HCT116 (cell line): ENCODE measurements at regions not wholly inside any gene's neighbourhood (a gene's known extent, or its start where the extent isn't known, plus 50 kb on each side); places are given as distances from the start of the nearest gene placed in this dataset.

Experiments used
- ATAC-seq: fragments of 200-7000 bp; cut with Tn5 transposase; 2 replicates; pipeline ENCODE4 v1.9.1; 2020; ENCODE audit warnings: mild to moderate bottlenecking, moderate library complexity
- BruUV-seq: library from RNA; stranded (reverse); fragments of 400-500 nt; replicated peaks from 2 replicates; lab custom pipeline; 2021; lab: Mats Ljungman, UMichigan
- CTCF ChIA-PET: fragments of 300-600 bp; sonication (Branson Sonifier 250); formaldehyde crosslinking; loops from one replicate; lab custom pipeline; 2021; ENCODE audit warnings: antibody characterized with exemption; lab: Charles Lee
- POLR2A ChIA-PET: fragments of 300-600, 350-600 bp; sonication (Branson Sonifier 250); formaldehyde crosslinking; loops from one replicate; lab custom pipeline; 2021; ENCODE audit warnings: antibody characterized with exemption; lab: Charles Lee
- RAD21 ChIA-PET, 2 experiments: fragments of 300-600 bp; sonication (Branson Sonifier 250); formaldehyde crosslinking; loops; one replicate each; lab custom pipeline; 2023; ENCODE audit warnings: low total read pairs in 2 of 2; ENCODE audit not compliant: uncharacterized antibody in 2 of 2, unreplicated experiment in 2 of 2, low non-redundant PET in 1 of 2; lab: Charles Lee
- DNase-seq: peaks from one replicate; pipeline ENCODE4 v3.0.0-alpha.2; 2010; ENCODE audit warnings: low read depth, low spot score
- H2AFZ ChIP-seq: fragments of 200-600 bp; shearing (Covaris generic), sonication (generic); 2 replicates; pipeline ENCODE4 v1.6.1; 2017; ENCODE audit warnings: low read depth, mixed run types, mixed read lengths, antibody characterized with exemption, low read length; ENCODE audit not compliant: poor library complexity, severe bottlenecking
- H3K27ac ChIP-seq: 2 replicates; pipeline ENCODE4 v1.5.1; 2012; ENCODE audit warnings: low read depth, low read length
- H3K27me3 ChIP-seq: fragments of 200-600 bp; sonication (generic); 2 replicates; pipeline ENCODE4 v1.6.1; 2016; ENCODE audit warnings: mixed run types, low read length, mixed read lengths; ENCODE audit not compliant: insufficient read depth
- H3K36me3 ChIP-seq, 2 experiments: fragments of 200-500 bp in 1 of 2; fragments of 200-600 bp in 1 of 2; sonication (Bioruptor generic) in 1 of 2; sonication (generic) in 1 of 2; 2 replicates each; pipeline versions ENCODE4 v1.5.1 to v1.6.1; 2014 to 2016; ENCODE audit warnings: low read length in 2 of 2, inconsistent platforms in 1 of 2, mixed read lengths in 1 of 2, mixed run types in 1 of 2; ENCODE audit not compliant: insufficient read depth in 2 of 2, control insufficient read depth in 1 of 2
- H3K4me1 ChIP-seq, 2 experiments: fragments of 200-600 bp in 1 of 2; sonication (generic) in 1 of 2; 2 replicates each; pipeline versions ENCODE4 v1.5.1 to v1.6.1; 2012 to 2017; ENCODE audit warnings: low read length in 2 of 2, inconsistent platforms in 1 of 2, mild to moderate bottlenecking in 1 of 2, mixed read lengths in 1 of 2, mixed run types in 1 of 2, moderate library complexity in 1 of 2; ENCODE audit not compliant: insufficient read depth in 2 of 2, control insufficient read depth in 1 of 2
- H3K4me2 ChIP-seq: fragments of 200-600 bp; sonication (generic); 2 replicates; pipeline ENCODE4 v1.6.1; 2017; ENCODE audit warnings: mixed run types, low read length, mixed read lengths
- H3K4me3 ChIP-seq, 2 experiments: fragments of 200-600 bp in 1 of 2; sonication (generic) in 1 of 2; replicated peaks in 1 of 2; 2 replicates each; pipeline ENCODE4 v1.5.1; 2011 to 2016; ENCODE audit warnings: low read length in 2 of 2, control low read depth in 1 of 2, low read depth in 1 of 2, mild to moderate bottlenecking in 1 of 2, mixed read lengths in 1 of 2, mixed run types in 1 of 2
- H3K79me2 ChIP-seq: fragments of 200-600 bp; sonication (generic); 2 replicates; pipeline ENCODE4 v1.6.1; 2017; ENCODE audit warnings: mild to moderate bottlenecking, mixed run types, low read length, moderate library complexity, mixed read lengths; ENCODE audit not compliant: insufficient read depth
- H3K9ac ChIP-seq: fragments of 200-600 bp; sonication (generic); 2 replicates; pipeline ENCODE4 v1.6.1; 2016; ENCODE audit warnings: low read length, mixed read lengths
- H3K9me2 ChIP-seq: fragments of 200-600 bp; sonication (generic), shearing (Covaris generic); 2 replicates; pipeline ENCODE4 v1.6.1; 2017; ENCODE audit warnings: mixed run types, mild to moderate bottlenecking, moderate library complexity; ENCODE audit not compliant: insufficient read depth
- H3K9me3 ChIP-seq, 2 experiments: fragments of 200-500 bp in 1 of 2; fragments of 200-600 bp in 1 of 2; sonication (Bioruptor generic) in 1 of 2; sonication (generic) in 1 of 2; 2 replicates each; pipeline ENCODE4 v1.6.1; 2014 to 2017; ENCODE audit warnings: low read length in 2 of 2, mixed read lengths in 2 of 2, inconsistent platforms in 1 of 2, low read depth in 1 of 2, mild to moderate bottlenecking in 1 of 2, mixed run types in 1 of 2, moderate library complexity in 1 of 2; ENCODE audit not compliant: control insufficient read depth in 1 of 2, insufficient read depth in 1 of 2
- H4K20me1 ChIP-seq: fragments of 200-600 bp; sonication (generic), shearing (Covaris generic); 2 replicates; pipeline ENCODE4 v1.6.1; 2017; ENCODE audit warnings: mixed run types, mild to moderate bottlenecking, moderate library complexity; ENCODE audit not compliant: insufficient read depth
- ATF3 ChIP-seq: IDR thresholded peaks from 2 replicates; pipeline ENCODE4 v1.6.1; 2012
- CBX3 ChIP-seq: IDR thresholded peaks from 2 replicates; pipeline ENCODE4 v1.6.1; 2012; ENCODE audit warnings: low read depth
- CTCF ChIP-seq, 3 experiments: fragments of 200-600 bp in 1 of 3; sonication (generic) in 1 of 3; IDR thresholded peaks in 2 of 3; conservative IDR thresholded peaks in 1 of 3; 2 replicates each; pipeline ENCODE4 v1.5.1; 2012 to 2017; ENCODE audit warnings: low read depth in 2 of 3, low read length in 2 of 3, antibody characterized with exemption in 1 of 3, borderline replicate concordance in 1 of 3, control low read depth in 1 of 3, mild to moderate bottlenecking in 1 of 3, mixed read lengths in 1 of 3, mixed run types in 1 of 3, moderate library complexity in 1 of 3; ENCODE audit not compliant: insufficient read depth in 1 of 3
- EGR1 ChIP-seq: IDR thresholded peaks from 2 replicates; pipeline ENCODE4 v1.6.1; 2012; ENCODE audit warnings: low read depth
- ELF1 ChIP-seq: IDR thresholded peaks from 2 replicates; pipeline ENCODE4 v1.6.1; 2012; ENCODE audit warnings: low read depth, borderline replicate concordance
- EZH2 ChIP-seq: fragments of 200-600 bp; sonication (generic); IDR thresholded peaks from 2 replicates; pipeline ENCODE4 v1.6.1; 2017; ENCODE audit warnings: antibody characterized with exemption, mixed run types
- EZH2phosphoT487 ChIP-seq: fragments of 200-600 bp; IDR thresholded peaks from 2 replicates; pipeline ENCODE4 v1.6.1; 2018; ENCODE audit warnings: antibody characterized with exemption, borderline replicate concordance
- FOSL1 ChIP-seq: IDR thresholded peaks from 2 replicates; pipeline ENCODE4 v1.6.1; 2012; ENCODE audit warnings: low read depth
- MAX ChIP-seq: IDR thresholded peaks from 2 replicates; pipeline ENCODE4 v1.6.1; 2012
- POLR2A ChIP-seq: IDR thresholded peaks from 2 replicates; pipeline ENCODE4 v1.7.0; 2011; ENCODE audit warnings: borderline replicate concordance; ENCODE audit not compliant: insufficient read depth, insufficient read length; ENCODE audit errors: extremely low read depth
- POLR2AphosphoS5 ChIP-seq: IDR thresholded peaks from 2 replicates; pipeline ENCODE4 v1.6.1; 2011; ENCODE audit warnings: mild to moderate bottlenecking, low read depth, low read length, moderate library complexity
- RAD21 ChIP-seq: IDR thresholded peaks from 2 replicates; pipeline ENCODE4 v1.6.1; 2012; ENCODE audit warnings: low read depth, mild to moderate bottlenecking
- REST ChIP-seq: IDR thresholded peaks from 2 replicates; pipeline ENCODE4 v1.6.1; 2012; ENCODE audit warnings: low read depth
- SIN3A ChIP-seq: IDR thresholded peaks from 2 replicates; pipeline ENCODE4 v1.6.1; 2012; ENCODE audit warnings: low read depth
- SRF ChIP-seq: IDR thresholded peaks from 2 replicates; pipeline ENCODE4 v1.6.1; 2012; ENCODE audit warnings: low read depth
- TCF7L2 ChIP-seq: IDR thresholded peaks from 2 replicates; pipeline ENCODE4 v1.7.0; 2011; ENCODE audit warnings: borderline replicate concordance, inconsistent platforms; ENCODE audit not compliant: insufficient read depth, insufficient read length; ENCODE audit errors: extremely low read depth
- ZBTB33 ChIP-seq: IDR thresholded peaks from 2 replicates; pipeline ENCODE4 v1.6.1; 2011; ENCODE audit warnings: mild to moderate bottlenecking, low read length, moderate library complexity; ENCODE audit not compliant: insufficient replicate concordance; ENCODE audit errors: extremely low read depth
- ZFX ChIP-seq: fragments of 450-650 bp; IDR thresholded peaks from 2 replicates; pipeline ENCODE4 v1.6.1; 2017
- ZNF274 ChIP-seq: fragments of 200-500 bp; sonication (Bioruptor generic); IDR thresholded peaks from 2 replicates; pipeline ENCODE4 v1.6.1; 2014; ENCODE audit warnings: mild to moderate bottlenecking, low read depth, low read length, inconsistent platforms
- intact Hi-C: fragments of 100-400 bp; cut with micrococcal nuclease; formaldehyde crosslinking; loops from 2 replicates; pipeline ENCODE4 v1.10.0; 2022

- intact Hi-C loops, result no loop called here
- ATAC-seq, result no peak
- H3K9me2 ChIP-seq, result no peaks in the 10 kb centered on the region
These were observed 106.1 kb downstream of the AXIN2 start for GRCh38 chr17:65455154-65455971.

More at GRCh38 chr17:65455154-65455971, 106.1 kb downstream of the AXIN2 start:
- Histone ChIP-seq H3K4me3 (no peak overlapping the region), H3K9me3 (no peaks in the 10 kb centered on the region), H3K36me3 (no peaks in the 10 kb centered on the region), H4K20me1 (no peaks in the 10 kb centered on the region), H3K27me3 (no peaks in the 10 kb centered on the region), H3K79me2 (no peaks in the 10 kb centered on the region), H3K9ac (no peak overlapping the region), H2AFZ (no peak overlapping the region), H3K27ac (no peak overlapping the region), H3K4me1 (peaks cover 0 to 7% of the 10 kb centered on the region in 2 experiments; a peak in 1 of 4 replicates), H3K4me2 (no peak overlapping the region)
- no peak for TF ChIP-seq SRF
- no peak for TF ChIP-seq ATF3
- no peak for TF ChIP-seq EGR1
- no peak for TF ChIP-seq ZBTB33
- TF ChIP-seq RAD21, result no peak
- no peak for TF ChIP-seq MAX
- TF ChIP-seq CTCF (IDR thresholded peaks at IDR 0.05 in 2 of 3, conservative IDR thresholded peaks at IDR 0.05 in 1 of 3; ENCODE audit: borderline replicate concordance in 1 of 3, insufficient read depth in 1 of 3, low read depth in 2 of 3, low read length in 2 of 3), result no peak
- TF ChIP-seq REST, result no peak
- TF ChIP-seq POLR2AphosphoS5, result no peak
- TF ChIP-seq POLR2A, result no peak
- no peak for TF ChIP-seq SIN3A
- TF ChIP-seq ZFX, result no peak
- TF ChIP-seq EZH2, result no peak
- no peak for TF ChIP-seq CBX3
- no peak for TF ChIP-seq EZH2phosphoT487
- no peak for TF ChIP-seq ELF1
- no peak for TF ChIP-seq ZNF274
- no peak for TF ChIP-seq TCF7L2
- TF ChIP-seq FOSL1, result no peak
- ChIA-PET POLR2A (no interaction called here), CTCF (interaction anchor here (1.1 to 1.2 kb wide), 3 partner anchors 10 to 531 kb away, joined by 3 to 4 read pairs (median 3); no protein-coding TSS in a partner anchor), RAD21 (no interaction called here)
- DNase-seq, result no peak
- no TSS peak for BruUV-seq
